HG03064 (cell line): ENCODE measurements at regions not wholly inside any gene's neighbourhood (a gene's known extent, or its start where the extent isn't known, plus 50 kb on each side); places are given as distances from the start of the nearest gene placed in this dataset.

Experiments
- ATAC-seq: cut with Tn5 transposase; IDR thresholded peaks from one replicate; pipeline ENCODE4 v1.9.1; 2021; ENCODE audit warnings: low read depth; ENCODE audit not compliant: unreplicated experiment

- no peak for ATAC-seq
Observed at GRCh38 chr3:81439108-81439507, 322.3 kb downstream of the GBE1 start.

GRCh38 chr3:81437683-81438082 lies 323.8 kb downstream of the GBE1 start:
- ATAC-seq = no peak

GRCh38 chr3:81436182-81436581 lies 325.3 kb downstream of the GBE1 start:
- no peak for ATAC-seq

- no peak for ATAC-seq
Observed at GRCh38 chr3:81435050-81435449, 326.4 kb downstream of the GBE1 start.

GRCh38 chr3:81434161-81434560 lies 327.3 kb downstream of the GBE1 start:
- ATAC-seq = no peak

GRCh38 chr3:81433675-81434074 lies 327.8 kb downstream of the GBE1 start:
- no peak for ATAC-seq

- no peak for ATAC-seq
Observed at GRCh38 chr3:81432456-81432855, 329.0 kb downstream of the GBE1 start.

GRCh38 chr3:81426826-81427577 lies 334.4 kb downstream of the GBE1 start:
- no peak for ATAC-seq

- no peak for ATAC-seq
Observed at GRCh38 chr3:81425198-81425868, 336.1 kb downstream of the GBE1 start.

- ATAC-seq = no peak
Observed at GRCh38 chr3:81419228-81419627, 342.2 kb downstream of the GBE1 start.

- no peak for ATAC-seq
Observed at GRCh38 chr3:81416812-81417211, 344.6 kb downstream of the GBE1 start.

GRCh38 chr3:81406318-81406717 lies 355.1 kb downstream of the GBE1 start:
- no peak for ATAC-seq

GRCh38 chr3:81395739-81396513 lies 365.5 kb downstream of the GBE1 start:
- no peak for ATAC-seq

- ATAC-seq = no peak
Observed at GRCh38 chr3:81394651-81395524, 366.6 kb downstream of the GBE1 start.

- no peak for ATAC-seq
Observed at GRCh38 chr3:81393251-81393650, 368.2 kb downstream of the GBE1 start.

GRCh38 chr3:81390796-81391195 lies 370.6 kb downstream of the GBE1 start:
- ATAC-seq = no peak

- no peak for ATAC-seq
Observed at GRCh38 chr3:81388191-81388590, 373.3 kb downstream of the GBE1 start.

- ATAC-seq = no peak
Observed at GRCh38 chr3:81382470-81382869, 379.0 kb downstream of the GBE1 start.

- ATAC-seq = no peak
Observed at GRCh38 chr3:81380234-81380633, 381.2 kb downstream of the GBE1 start.

- ATAC-seq = no peak
Observed at GRCh38 chr3:81378552-81379293, 382.7 kb downstream of the GBE1 start.
